Vagina (tissue), 2 donors: ENCODE measurements at regions not wholly inside any gene's neighbourhood (a gene's known extent, or its start where the extent isn't known, plus 50 kb on each side); places are given as distances from the start of the nearest gene placed in this dataset.

Experiments
- DNase-seq, 2 donors: peaks; one replicate each; pipeline ENCODE4 v3.0.0-alpha.2; 2017; ENCODE audit errors: extremely low spot score in 2 of 2
- H3K27ac ChIP-seq: fragments of 200-600 bp; sonication (generic); one replicate; pipeline ENCODE4 v1.5.1; 2019
- H3K27me3 ChIP-seq: fragments of 200-600 bp; sonication (generic); one replicate; pipeline ENCODE4 v1.5.1; 2019
- H3K36me3 ChIP-seq, 2 donors: fragments of 200-600 bp; sonication (generic); one replicate each; pipeline ENCODE4 v1.5.1; 2017 to 2019
- H3K4me1 ChIP-seq: fragments of 200-600 bp; sonication (generic); one replicate; pipeline ENCODE4 v1.5.1; 2019
- H3K4me3 ChIP-seq, 2 donors: fragments of 200-600 bp; sonication (generic); 1 replicate in 1 of 2; 2 replicates in 1 of 2; pipeline ENCODE4 v1.5.1; 2016 to 2019
- H3K9me3 ChIP-seq: fragments of 200-600 bp; sonication (generic); one replicate; pipeline ENCODE4 v1.5.1; 2019
- CTCF ChIP-seq, 3 experiments: fragments of 450-650 bp in 2 of 3; fragments of 200-600 bp in 1 of 3; sonication (generic) in 1 of 3; IDR thresholded peaks; one replicate each; pipeline ENCODE4 v1.5.1; 2017 to 2019; ENCODE audit warnings: antibody characterized with exemption in 3 of 3, mild to moderate bottlenecking in 2 of 3, moderate library complexity in 2 of 3
- POLR2A ChIP-seq, 2 donors: fragments of 450-650 bp; IDR thresholded peaks; one replicate each; pipeline ENCODE4 v1.6.1; 2017; ENCODE audit warnings: antibody characterized with exemption in 2 of 2, mild to moderate bottlenecking in 2 of 2, moderate library complexity in 2 of 2
- POLR2AphosphoS5 ChIP-seq, 2 donors: sonication (generic); formaldehyde crosslinking; IDR thresholded peaks; one replicate each; pipeline ENCODE4 v1.9.0; 2017; ENCODE audit warnings: antibody characterized with exemption in 2 of 2, mild to moderate bottlenecking in 2 of 2, low read depth in 1 of 2; ENCODE audit not compliant: insufficient read depth in 1 of 2
- intact Hi-C: fragments of 100-400 bp; cut with DNase I; formaldehyde crosslinking; loops from one replicate; pipeline ENCODE4 v1.15.1; 2023

GRCh38 chr7:392822-393221 is 102.9 kb downstream of the FOXL3 start:
- intact Hi-C loops = no loop called here
- DNase-seq = no peak

GRCh38 chr7:395643-396042 is 105.7 kb downstream of the FOXL3 start:
- Histone ChIP-seq H3K27ac (no peak overlapping the region), H3K36me3 (no peaks in the 10 kb centered on the region), H3K27me3 (no peaks in the 10 kb centered on the region), H3K4me3 (no peak overlapping the region), H3K4me1 (peaks cover 2% of the 10 kb centered on the region), H3K9me3 (peaks cover 4% of the 10 kb centered on the region)
- DNase-seq = no peak
- intact Hi-C loops = no loop called here
- TF ChIP-seq CTCF (IDR thresholded peaks at IDR 0.05) (no peak), POLR2A (IDR thresholded peaks at IDR 0.05) (no peak), POLR2AphosphoS5 (IDR thresholded peaks at IDR 0.05; ENCODE audit: insufficient read depth in 1 of 2, low read depth in 1 of 2) (no peak)

More at GRCh38 chr7:392822-393221, 102.9 kb downstream of the FOXL3 start:
- H3K9me3 ChIP-seq = peaks cover 4% of the 10 kb centered on the region
- H3K4me1 ChIP-seq = peaks cover 4% of the 10 kb centered on the region
- H3K27ac ChIP-seq = no peak overlapping the region
- H3K36me3 ChIP-seq = no peaks in the 10 kb centered on the region
- H3K4me3 ChIP-seq = no peak overlapping the region
- no peaks in the 10 kb centered on the region for H3K27me3 ChIP-seq
- TF ChIP-seq POLR2AphosphoS5 (IDR thresholded peaks at IDR 0.05; ENCODE audit: insufficient read depth in 1 of 2, low read depth in 1 of 2) = no peak
- TF ChIP-seq POLR2A (IDR thresholded peaks at IDR 0.05) = no peak
- TF ChIP-seq CTCF (IDR thresholded peaks at IDR 0.05) = no peak

DNA sequence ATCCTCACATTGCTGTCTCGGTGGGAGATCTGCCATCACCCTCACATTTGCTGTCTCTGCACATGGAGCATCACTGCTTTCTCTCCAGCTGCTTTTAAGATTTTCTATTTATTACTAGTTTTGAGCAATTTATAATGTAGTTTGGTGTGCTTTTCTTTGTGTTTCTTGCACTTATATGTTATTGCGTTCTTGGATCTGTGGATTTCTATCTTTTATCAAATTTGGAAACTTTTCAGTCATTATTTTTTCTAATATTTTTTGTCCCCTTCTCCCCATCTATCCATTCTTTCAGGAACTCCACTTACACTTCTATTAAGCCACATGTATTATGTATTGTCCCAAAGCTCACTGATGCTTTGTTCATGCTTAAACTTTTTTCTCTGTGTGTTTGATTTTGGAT is 108.9 kb downstream of the FOXL3 start:
- Histone ChIP-seq H3K27ac (no peak overlapping the region), H3K27me3 (no peaks in the 10 kb centered on the region), H3K4me1 (no peaks in the 10 kb centered on the region), H3K4me3 (no peak overlapping the region), H3K9me3 (peaks cover 4% of the 10 kb centered on the region), H3K36me3 (no peaks in the 10 kb centered on the region)
- TF ChIP-seq POLR2A (IDR thresholded peaks at IDR 0.05) (no peak), POLR2AphosphoS5 (IDR thresholded peaks at IDR 0.05; ENCODE audit: insufficient read depth in 1 of 2, low read depth in 1 of 2) (no peak), CTCF (IDR thresholded peaks at IDR 0.05) (no peak)
- intact Hi-C loops = no loop called here
- DNase-seq = no peak

- Histone ChIP-seq H3K27me3 (no peaks in the 10 kb centered on the region), H3K36me3 (no peaks in the 10 kb centered on the region), H3K4me3 (no peak overlapping the region), H3K9me3 (no peaks in the 10 kb centered on the region), H3K4me1 (no peaks in the 10 kb centered on the region), H3K27ac (no peak overlapping the region)
- DNase-seq = no peak
- TF ChIP-seq POLR2A (IDR thresholded peaks at IDR 0.05) = no peak
- TF ChIP-seq CTCF (IDR thresholded peaks at IDR 0.05) = no peak
- TF ChIP-seq POLR2AphosphoS5 (IDR thresholded peaks at IDR 0.05; ENCODE audit: insufficient read depth in 1 of 2, low read depth in 1 of 2) = no peak
- intact Hi-C loops = no loop called here
These were observed 111.0 kb downstream of the FOXL3 start for GRCh38 chr7:400901-401485.

DNA sequence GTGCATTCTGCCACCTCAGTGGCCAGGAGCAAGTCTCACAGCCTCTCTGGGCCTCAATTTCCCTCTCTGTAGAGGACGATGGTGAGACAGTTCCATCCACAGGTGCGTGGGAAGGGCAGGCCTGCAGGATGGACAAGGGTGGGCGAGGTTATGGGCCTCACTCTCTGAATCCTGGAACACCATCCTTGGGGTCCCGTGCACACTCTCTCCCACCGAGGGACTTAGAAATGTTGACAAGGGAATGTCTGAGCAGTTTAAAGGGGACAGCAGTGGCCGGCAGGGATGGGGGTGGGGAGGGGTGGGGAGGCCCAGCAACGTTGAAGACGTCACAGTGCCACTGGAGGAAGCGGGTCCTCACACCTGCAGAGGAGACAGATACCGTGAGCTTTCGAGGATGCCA is 111.5 kb downstream of the FOXL3 start:
- Histone ChIP-seq H3K27ac (no peak overlapping the region), H3K9me3 (no peaks in the 10 kb centered on the region), H3K4me1 (no peaks in the 10 kb centered on the region), H3K27me3 (no peaks in the 10 kb centered on the region), H3K4me3 (no peak overlapping the region), H3K36me3 (no peaks in the 10 kb centered on the region)
- DNase-seq = no peak
- no peak for TF ChIP-seq CTCF (IDR thresholded peaks at IDR 0.05)
- TF ChIP-seq POLR2AphosphoS5 (IDR thresholded peaks at IDR 0.05; ENCODE audit: insufficient read depth in 1 of 2, low read depth in 1 of 2) = no peak
- TF ChIP-seq POLR2A (IDR thresholded peaks at IDR 0.05) = no peak
- intact Hi-C loops = no loop called here
